HEK293 (cell line): ENCODE measurements at regions not wholly inside any gene's neighbourhood (a gene's known extent, or its start where the extent isn't known, plus 50 kb on each side); places are given as distances from the start of the nearest gene placed in this dataset.

Source experiments
- CTCF ChIP-seq: fragments of 450-650 bp; formaldehyde crosslinking; IDR thresholded peaks from 2 replicates; pipeline ENCODE4 v1.5.1; 2016; ENCODE audit warnings: missing biosample characterization, missing genetic modification characterization
- PATZ1 ChIP-seq: fragments of 450-650 bp; formaldehyde crosslinking; IDR thresholded peaks from 2 replicates; pipeline ENCODE4 v1.5.1; 2016; ENCODE audit warnings: missing biosample characterization, missing genetic modification characterization
- ZNF114 ChIP-seq: fragments of 450-650 bp; formaldehyde crosslinking; IDR thresholded peaks from 2 replicates; pipeline ENCODE4 v1.5.0; 2017; ENCODE audit warnings: missing biosample characterization, missing genetic modification characterization
- ZNF449 ChIP-seq: fragments of 450-650 bp; formaldehyde crosslinking; IDR thresholded peaks from 2 replicates; pipeline ENCODE4 v1.5.1; 2017; ENCODE audit warnings: missing biosample characterization, mild to moderate bottlenecking, missing genetic modification characterization, moderate library complexity

- TF ChIP-seq ZNF449 (tag by site-specific recombination) (no peak), ZNF114 (tag by site-specific recombination) (no peak), CTCF (tag by site-specific recombination) (no peak), PATZ1 (tag by site-specific recombination) (no peak)
Observed at GRCh38 chr10:89904755-89905154, 203.4 kb downstream of the KIF20B start.
